Glutamatergic neuron (in vitro differentiated cells): ENCODE measurements at regions not wholly inside any gene's neighbourhood (a gene's known extent, or its start where the extent isn't known, plus 50 kb on each side); places are given as distances from the start of the nearest gene placed in this dataset.
"Not testable (repeated sequence)": the region's sequence is repeated elsewhere in the genome, so short reads cannot be mapped to it uniquely, and the experiment has no call there.

Experiments
- DNase-seq: peaks from one replicate; pipeline ENCODE4 v3.0.0; 2022
- H3K27ac Mint-ChIP-seq: one replicate; pipeline ENCODE4 v1.8.0; 2020; ENCODE audit warnings: mild to moderate bottlenecking, mixed read lengths, inconsistent platforms; ENCODE audit not compliant: unreplicated experiment
- H3K27me3 Mint-ChIP-seq: one replicate; pipeline ENCODE4 v1.8.0; 2020; ENCODE audit warnings: mild to moderate bottlenecking, moderate library complexity, mixed read lengths, inconsistent platforms; ENCODE audit not compliant: unreplicated experiment
- H3K36me3 Mint-ChIP-seq: one replicate; pipeline ENCODE4 v1.8.0; 2020; ENCODE audit warnings: mild to moderate bottlenecking, mixed read lengths, inconsistent platforms; ENCODE audit not compliant: unreplicated experiment
- H3K4me1 Mint-ChIP-seq: one replicate; pipeline ENCODE4 v1.8.0; 2020; ENCODE audit warnings: mild to moderate bottlenecking, low read depth, mixed read lengths, inconsistent platforms; ENCODE audit not compliant: unreplicated experiment
- H3K4me3 Mint-ChIP-seq: one replicate; pipeline ENCODE4 v1.8.0; 2020; ENCODE audit warnings: mild to moderate bottlenecking, mixed read lengths, inconsistent platforms; ENCODE audit not compliant: unreplicated experiment
- H3K9me3 Mint-ChIP-seq: one replicate; pipeline ENCODE4 v1.8.0; 2020; ENCODE audit warnings: mild to moderate bottlenecking, moderate library complexity, mixed read lengths, inconsistent platforms; ENCODE audit not compliant: unreplicated experiment
- TF ChIP-seq, protein P1 (sequence below): fragments of 200-600 bp; sonication (generic); IDR thresholded peaks from one replicate; pipeline ENCODE4 v1.5.0; 2021; ENCODE audit not compliant: partially characterized antibody, unreplicated experiment

DNA sequence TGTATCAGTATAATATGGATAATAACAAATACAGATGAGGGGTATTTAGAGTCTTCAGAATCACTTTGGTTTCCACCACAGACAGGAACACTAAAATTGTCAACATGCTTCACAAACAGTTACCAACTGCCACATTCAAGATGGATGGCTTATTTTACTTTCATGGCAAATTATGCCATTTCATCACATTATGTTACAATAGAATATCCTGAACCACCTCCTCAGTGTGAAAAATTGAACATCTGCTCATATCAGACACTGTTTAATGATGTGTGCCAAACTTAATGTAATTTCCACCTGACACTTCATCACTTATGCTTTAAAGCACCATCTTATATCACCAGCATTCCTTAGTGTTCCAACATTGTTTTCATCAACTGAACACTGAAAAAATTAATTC, 357.4 kb downstream of the KCNN2 start:
- no peak overlapping the region for H3K27ac Mint-ChIP-seq

DNA sequence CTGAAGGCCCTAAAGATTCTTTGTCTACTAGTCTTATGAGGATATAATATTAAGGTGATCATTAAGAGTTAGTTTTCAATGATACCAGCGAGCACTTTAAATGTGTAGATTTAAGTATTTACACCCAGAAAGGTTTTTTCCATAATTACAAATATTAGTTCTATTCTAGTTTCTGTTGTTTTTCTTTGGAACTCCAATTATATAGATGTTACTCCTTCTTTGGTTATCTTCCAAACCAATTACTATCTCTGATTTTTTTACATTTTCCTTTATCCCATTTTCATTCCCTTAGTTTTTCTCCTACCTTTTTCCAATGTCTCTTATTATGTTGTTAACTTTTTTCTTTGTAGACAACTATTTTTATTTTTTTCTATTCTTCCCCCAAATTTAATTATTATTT, 355.1 kb downstream of the KCNN2 start:
- H3K4me3 Mint-ChIP-seq = no peak overlapping the region
- no peak for DNase-seq
- no peaks in the 10 kb centered on the region for H3K36me3 Mint-ChIP-seq
- H3K9me3 Mint-ChIP-seq = peaks cover 6% of the 10 kb centered on the region
- no peaks in the 10 kb centered on the region for H3K4me1 Mint-ChIP-seq
- H3K27me3 Mint-ChIP-seq = no peaks in the 10 kb centered on the region
- H3K27ac Mint-ChIP-seq = no peak overlapping the region
- TF ChIP-seq, protein P1, sequence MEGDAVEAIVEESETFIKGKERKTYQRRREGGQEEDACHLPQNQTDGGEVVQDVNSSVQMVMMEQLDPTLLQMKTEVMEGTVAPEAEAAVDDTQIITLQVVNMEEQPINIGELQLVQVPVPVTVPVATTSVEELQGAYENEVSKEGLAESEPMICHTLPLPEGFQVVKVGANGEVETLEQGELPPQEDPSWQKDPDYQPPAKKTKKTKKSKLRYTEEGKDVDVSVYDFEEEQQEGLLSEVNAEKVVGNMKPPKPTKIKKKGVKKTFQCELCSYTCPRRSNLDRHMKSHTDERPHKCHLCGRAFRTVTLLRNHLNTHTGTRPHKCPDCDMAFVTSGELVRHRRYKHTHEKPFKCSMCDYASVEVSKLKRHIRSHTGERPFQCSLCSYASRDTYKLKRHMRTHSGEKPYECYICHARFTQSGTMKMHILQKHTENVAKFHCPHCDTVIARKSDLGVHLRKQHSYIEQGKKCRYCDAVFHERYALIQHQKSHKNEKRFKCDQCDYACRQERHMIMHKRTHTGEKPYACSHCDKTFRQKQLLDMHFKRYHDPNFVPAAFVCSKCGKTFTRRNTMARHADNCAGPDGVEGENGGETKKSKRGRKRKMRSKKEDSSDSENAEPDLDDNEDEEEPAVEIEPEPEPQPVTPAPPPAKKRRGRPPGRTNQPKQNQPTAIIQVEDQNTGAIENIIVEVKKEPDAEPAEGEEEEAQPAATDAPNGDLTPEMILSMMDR = no peak

More for the DNA sequence above, 357.4 kb downstream of the KCNN2 start:
- H3K9me3 Mint-ChIP-seq = peaks cover 6% of the 10 kb centered on the region
- H3K4me3 Mint-ChIP-seq = no peak overlapping the region
- TF ChIP-seq, protein P1 = no peak
- DNase-seq = no peak
- peaks cover 8% of the 10 kb centered on the region for H3K36me3 Mint-ChIP-seq
- H3K27me3 Mint-ChIP-seq = no peaks in the 10 kb centered on the region
- no peaks in the 10 kb centered on the region for H3K4me1 Mint-ChIP-seq

DNA sequence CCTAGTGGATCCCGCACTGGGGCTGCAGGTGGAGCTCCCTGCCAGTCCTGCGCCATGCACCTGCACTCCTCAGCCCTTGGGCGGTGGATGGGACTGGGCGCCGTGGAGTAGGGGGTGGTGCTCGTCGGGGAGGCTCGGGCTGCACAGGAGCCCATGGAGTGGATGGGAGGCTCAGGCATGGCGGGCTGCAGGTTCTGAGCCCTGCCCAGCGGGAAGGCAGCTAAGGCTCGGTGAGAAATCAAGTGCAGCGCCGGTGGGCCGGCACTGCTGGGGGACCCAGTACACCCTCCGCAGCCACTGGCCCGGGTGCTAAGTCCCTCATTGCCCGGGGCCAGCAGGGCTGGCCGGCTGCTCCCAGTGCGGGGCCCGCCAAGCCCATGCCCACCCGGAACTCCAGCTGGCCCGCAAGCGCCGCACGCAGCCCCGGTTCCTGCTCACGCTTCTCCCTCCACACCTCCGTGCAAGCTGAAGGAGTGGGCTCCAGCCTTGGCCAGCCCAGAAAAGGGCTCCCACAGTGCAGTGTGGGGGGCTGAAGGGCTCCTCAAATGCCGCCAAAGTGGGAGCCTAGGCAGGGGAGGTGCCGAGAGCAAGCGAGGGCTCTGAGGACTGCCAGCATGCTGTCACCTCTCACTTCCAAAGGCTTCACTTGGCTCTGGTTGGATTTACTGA, 342.5 kb downstream of the KCNN2 start:
- not testable (repeated sequence) for DNase-seq, H3K4me3 Mint-ChIP-seq, H3K36me3 Mint-ChIP-seq, H3K27me3 Mint-ChIP-seq, H3K4me1 Mint-ChIP-seq, H3K27ac Mint-ChIP-seq, H3K9me3 Mint-ChIP-seq

DNA sequence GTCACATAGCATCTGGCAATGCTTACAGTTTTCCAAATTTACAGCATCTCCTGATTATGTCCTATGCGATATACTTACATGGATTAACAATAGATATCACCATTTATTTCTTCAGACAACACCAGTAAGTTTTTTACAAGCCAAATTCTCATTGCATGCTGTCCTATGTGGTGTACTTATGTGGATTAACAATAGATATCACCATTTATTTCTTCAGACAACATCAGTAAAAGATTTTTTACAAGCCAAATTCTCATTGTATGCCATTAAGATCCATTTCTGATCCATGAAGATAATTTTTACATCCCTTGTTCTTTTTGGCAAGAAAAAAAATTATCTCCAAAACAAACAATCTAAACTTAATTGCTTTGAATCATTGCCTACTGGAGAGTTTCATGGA, 340.9 kb downstream of the KCNN2 start:
- Mint-ChIP-seq H3K4me3 (no peak overlapping the region), H3K27me3 (no peaks in the 10 kb centered on the region), H3K36me3 (no peaks in the 10 kb centered on the region), H3K9me3 (peaks cover 1% of the 10 kb centered on the region), H3K27ac (no peak overlapping the region), H3K4me1 (peaks cover 2% of the 10 kb centered on the region)
- no peak for DNase-seq
- TF ChIP-seq, protein P1 = no peak

DNA sequence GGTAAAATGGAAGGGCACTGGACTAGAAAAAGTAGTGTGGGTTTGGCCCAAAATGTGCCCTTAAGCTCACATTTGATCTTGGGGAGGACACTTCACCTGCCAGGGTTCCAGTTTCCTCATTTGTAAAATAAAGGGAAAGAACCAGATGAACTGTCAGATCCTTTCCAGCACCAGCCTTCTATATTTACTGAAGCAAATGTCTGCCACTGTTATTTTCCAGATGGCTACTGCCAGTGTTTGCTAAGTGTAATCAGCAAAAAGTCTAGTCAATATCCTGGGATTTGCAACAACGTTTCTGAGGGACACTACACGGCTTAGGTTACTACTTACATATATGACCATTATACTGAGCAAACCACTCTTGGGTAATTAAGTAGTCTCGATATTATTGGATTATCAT, 340.3 kb downstream of the KCNN2 start:
- Mint-ChIP-seq H3K4me1 (peaks cover 2% of the 10 kb centered on the region), H3K36me3 (no peaks in the 10 kb centered on the region), H3K27ac (no peak overlapping the region), H3K27me3 (no peaks in the 10 kb centered on the region), H3K4me3 (no peak overlapping the region), H3K9me3 (peaks cover 1% of the 10 kb centered on the region)
- no peak for DNase-seq
- TF ChIP-seq, protein P1 = no peak
